Stimulated activated CD8-positive, alpha-beta memory T cell treated with anti-CD3 and anti-CD28 coated beads, Interleukin-12 subunit alpha, Interleukin-12 subunit beta, amount 100 ng/mL, for 4 hours (primary cell): ENCODE measurements at regions not wholly inside any gene's neighbourhood (a gene's known extent, or its start where the extent isn't known, plus 50 kb on each side); places are given as distances from the start of the nearest gene placed in this dataset.
A peak's percentile ranks its signal among the peaks of the same experiment; 100 is the strongest.

Experiments
- DNase-seq: peaks from one replicate; pipeline ENCODE4 v3.0.0-alpha.2; 2020; ENCODE audit warnings: low read depth

DNA sequence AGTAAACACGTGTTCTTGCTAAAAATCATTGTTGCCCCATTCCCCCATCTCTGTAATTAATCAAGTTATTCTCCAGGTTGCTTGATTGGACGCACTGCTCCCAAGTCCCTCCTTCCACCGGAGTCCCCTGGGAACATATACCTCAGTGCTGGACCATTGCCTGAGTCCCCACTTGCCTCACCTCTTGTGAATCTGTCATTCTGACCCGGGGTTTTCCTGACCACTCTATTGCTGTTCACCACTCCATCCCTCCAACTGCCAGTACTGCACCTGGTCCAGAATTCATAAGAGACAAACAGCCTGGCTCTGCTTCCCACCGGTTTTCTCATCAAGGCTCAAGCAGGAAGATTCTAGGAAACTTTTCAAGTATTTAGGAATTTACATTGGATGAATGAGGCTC is 555.9 kb downstream of the VRK1 start:
- no peak for DNase-seq

DNA sequence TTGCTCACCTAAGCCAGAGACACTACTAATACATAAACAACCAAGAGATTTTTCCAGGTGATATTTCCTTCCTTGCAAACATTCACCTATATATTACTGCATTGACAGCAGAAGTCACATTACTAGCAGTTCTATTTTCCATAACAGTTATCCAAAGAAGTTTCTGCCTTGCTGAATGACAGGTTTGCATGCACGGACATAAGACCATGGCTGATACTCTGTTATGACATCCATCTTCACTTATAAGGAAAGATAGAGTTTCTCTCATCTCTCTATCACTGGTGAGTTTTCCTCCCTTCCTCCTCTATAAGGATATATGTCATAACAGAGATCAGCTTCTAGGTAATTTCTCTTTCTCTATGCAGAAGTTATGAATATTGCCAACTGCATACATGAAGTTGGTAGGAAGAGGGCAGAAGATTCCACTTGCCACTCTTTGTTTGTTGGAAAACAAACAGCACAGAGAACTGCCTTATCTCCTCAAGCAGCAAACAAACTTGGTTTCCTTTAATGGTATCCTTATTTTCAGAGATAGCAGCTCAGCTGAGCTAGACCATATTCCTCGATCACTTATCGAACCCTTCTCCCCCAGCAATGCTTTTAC is 557.0 kb downstream of the VRK1 start:
- DNase-seq = no peak

DNA sequence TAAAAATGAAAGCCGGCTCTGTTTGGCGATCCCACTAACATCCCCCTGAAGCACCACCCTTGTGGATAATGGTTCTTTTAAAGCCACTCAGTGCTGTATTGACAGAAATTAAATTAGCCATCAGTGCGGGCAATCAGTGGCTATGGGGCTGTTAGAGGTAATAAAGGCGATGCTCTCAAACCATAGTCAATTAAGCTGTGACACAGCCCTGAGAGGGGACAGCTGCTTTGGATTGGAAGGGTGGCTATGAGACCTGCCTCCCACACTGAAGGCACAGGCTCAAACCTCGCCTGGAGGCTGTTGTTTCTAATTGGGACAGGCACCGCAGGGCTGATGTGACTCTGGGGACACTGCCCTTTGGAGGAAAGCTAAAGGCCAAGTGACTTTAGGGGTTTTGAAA is 562.2 kb downstream of the VRK1 start:
- DNase-seq = no peak

DNA sequence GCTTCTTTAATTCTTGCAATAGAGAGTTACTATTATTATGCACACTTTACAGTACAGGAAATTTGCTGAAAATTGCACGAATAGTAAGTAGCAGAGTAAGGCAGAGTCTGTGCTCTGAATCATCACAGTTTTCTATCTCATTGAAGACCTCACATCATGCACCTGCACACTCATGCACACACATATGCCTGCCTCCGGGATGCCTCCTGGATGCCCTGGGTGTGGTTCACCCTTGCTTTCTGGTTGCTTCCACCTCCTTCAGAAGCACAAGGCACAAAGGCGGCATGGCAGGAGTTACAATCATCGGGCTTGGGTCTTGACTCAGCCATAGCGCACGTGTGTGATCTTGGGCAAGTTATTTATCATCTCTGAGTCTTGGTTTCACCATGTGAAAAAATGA is 564.0 kb downstream of the VRK1 start:
- DNase-seq = no peak

DNA sequence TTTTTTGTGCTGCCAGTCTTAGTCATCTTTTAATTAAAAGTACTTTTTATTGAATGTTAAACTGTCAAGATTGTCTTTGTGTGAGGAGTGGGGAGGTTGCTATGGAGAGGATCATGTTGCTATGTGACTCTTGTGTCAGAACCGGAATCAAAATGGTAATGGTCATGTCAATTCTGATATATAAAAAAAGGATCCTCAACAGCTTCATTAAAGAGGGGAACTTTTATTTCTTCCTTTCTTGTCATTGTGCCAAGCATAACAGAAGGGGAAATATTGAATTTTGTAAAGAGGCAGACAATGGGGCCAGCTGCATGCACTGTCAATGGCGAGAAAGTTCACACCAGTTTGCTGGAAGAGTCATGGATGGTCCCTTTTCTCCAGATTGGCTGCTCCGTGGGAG is 564.8 kb downstream of the VRK1 start:
- no peak for DNase-seq

DNA sequence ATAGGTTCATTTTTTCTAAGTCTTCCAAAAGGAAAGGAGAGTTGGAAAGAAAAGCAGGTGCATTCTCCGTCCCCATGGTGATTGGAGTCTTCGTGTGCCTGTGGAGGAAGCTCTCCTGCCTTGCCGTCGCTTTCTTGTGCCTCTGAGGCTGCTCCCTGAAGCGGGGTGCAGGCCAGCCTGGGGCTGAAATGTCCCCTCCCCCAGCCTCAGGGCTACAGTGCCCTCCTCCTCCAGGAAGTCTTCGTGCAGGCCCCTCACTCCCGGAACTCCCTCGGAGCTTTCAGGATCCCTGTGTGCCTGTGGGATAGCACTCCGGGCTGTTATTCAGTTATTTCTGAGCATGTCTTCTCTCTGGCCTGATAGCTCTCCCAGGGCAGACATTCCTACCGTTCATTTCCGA is 569.2 kb downstream of the VRK1 start:
- DNase-seq = no peak

DNA sequence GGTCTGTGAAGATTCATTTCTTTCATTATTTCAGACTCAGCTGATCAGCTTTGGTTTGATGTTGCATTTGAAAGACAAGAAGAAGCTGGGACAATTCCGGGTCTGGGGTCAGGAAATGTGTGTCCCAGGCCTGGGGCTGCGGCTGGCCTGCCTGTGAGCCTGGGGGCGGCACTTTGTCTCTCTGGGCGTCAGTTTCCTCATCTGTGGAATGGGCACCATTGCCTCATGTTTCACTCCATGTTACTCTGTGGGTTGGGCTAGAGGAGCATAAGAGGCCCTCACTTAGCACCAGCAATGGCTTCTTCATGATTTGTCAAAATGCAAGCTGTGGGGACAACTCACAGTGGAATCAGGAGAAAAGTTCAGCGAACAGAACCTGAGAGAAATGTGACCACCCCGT is 570.1 kb downstream of the VRK1 start:
- DNase-seq = no peak

DNA sequence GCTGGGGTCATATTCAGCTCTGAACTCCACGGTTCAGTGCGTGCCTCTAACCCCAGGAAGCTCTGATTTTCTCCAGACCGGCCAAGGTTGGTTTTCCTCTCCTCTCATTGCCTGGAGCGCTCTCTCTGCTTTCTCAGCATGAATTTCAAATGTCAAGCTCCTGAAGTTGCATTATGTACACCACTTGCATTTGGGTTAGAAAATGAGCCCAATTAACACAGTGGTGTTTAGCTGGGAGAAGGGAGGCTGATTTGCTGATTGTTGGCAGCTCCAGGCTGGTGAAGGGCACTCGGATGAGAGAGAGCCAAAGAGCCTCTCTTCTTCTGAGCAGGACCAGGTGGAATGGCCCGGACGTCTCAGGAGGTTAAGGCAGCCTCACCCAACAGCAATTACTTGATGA is 570.9 kb downstream of the VRK1 start:
- no peak for DNase-seq

DNA sequence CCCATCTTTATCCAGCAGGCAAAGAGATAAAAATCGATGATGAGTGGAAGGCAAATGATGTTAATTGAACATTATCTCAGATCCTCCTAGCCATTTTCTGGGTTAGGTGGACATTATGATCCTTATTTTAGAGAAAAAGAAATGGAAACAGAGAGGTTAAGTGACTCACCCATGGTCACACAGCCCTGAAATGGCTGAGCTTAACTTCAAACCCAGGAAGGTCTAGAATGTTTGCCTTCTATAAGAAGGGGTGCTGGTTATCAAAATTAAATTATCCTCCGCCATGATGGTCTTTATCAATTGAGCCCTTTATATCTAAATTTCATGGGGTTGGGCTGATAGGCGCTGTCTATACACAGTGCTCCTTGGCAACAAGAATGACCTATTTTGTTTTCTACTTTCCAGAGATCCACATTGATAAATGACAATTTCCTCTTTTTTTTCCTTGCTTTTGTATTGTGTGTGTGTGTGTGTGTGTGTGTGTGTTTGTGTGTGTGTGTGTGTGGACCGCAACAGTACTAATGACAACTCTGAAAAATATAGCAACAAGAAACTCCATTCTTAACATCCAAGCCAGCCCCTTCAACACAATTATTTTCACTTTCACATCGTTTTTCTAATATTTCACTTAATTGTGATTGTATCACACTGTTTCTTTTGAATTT is 571.9 kb downstream of the VRK1 start:
- DNase-seq = no peak

DNA sequence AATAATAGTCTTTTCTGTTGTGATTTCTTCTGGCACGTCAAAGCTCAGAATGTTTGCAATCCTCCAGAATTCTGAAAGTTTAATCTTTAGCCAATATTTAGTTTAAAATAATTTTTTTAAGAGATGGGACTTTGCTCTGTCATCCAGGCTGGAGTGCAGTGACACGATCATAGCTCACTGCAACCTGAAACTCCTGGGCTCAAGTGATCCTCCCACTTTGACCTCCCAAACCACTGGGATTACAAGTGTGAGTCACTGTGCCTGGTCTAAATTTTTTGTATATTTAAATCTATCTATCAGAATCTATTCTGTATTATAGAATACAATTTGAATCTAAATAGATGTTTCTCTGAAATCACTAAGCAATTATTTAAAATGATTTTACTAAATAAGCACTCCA is 572.7 kb downstream of the VRK1 start:
- no peak for DNase-seq

DNA sequence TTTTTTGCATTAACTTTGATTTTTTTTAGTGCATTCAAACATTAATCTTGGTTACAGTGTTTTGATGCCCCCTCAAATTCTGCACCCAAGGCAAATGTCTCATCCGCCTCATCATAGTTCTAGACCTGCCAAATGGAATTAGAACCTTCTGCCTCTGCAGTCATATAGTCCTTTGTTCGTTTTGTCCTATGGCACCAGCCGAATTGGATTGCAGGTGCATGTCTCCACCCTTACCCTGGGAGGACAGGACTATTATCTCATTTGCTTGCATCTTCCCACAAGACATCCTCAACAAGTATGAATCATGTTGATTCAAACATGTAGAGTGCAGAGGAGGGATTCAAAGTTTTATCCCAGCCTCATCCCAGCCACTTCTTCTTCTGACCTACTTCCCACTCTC is 579.1 kb downstream of the VRK1 start:
- DNase-seq = no peak

DNA sequence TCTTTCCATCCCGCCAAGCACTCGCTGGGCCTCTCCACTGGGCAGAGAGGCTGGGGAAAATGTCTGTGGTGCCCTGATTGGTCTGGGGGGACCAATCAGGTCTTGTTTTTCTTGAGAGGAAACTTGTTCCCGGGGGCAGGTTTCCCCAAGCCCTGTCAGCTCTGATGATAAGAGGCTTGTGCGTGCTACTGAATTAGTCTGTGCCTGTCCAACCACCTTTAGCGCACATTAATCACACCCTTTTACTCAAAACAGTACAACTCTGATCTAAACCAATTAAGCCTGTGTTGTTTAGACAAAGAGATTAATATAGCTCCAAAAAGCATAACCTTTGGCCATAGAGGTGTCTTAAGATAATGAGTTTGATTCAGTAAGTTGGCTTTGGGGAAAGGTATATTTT is 580.4 kb downstream of the VRK1 start:
- DNase-seq = no peak

DNA sequence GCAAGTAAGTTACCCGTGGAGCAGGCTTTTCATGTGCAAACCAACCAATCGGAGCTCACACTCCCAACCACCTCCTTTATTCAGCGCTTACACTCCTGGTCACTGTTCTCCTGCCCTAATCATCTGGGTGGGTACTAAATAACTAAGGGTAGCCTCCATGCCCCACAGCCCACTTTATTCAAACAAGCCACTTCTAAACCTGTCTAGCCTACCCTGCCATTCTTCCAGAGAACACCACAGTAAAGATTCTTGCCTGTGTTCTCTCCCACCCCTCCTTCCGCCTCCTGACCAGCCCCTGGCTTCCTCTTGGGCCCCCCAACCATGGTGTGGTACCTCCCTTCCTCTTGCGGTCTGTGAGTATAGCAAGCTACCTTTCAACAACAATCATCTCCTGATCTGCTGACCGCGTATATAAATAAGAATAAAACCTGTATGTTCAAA is 581.9 kb downstream of the VRK1 start:
- DNase-seq = no peak

DNA sequence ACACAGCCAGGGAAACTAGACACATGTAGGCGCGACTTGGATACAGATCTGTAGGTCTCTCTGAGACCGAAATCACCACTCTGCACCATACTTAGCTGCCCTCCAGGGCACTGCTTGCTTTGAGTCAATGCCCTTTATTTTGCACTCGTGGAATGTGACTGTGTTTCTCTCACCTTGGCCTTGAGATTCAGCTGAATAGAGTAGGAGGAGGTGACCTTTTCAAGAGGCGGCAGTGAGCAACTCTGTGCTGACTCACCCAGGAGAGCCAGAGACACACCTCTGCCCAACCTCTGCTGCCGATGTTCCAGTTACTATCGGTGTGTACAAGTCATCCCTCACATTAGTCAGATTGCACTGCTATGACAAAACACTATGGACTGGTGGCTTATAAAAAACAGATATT is 583.4 kb downstream of the VRK1 start:
- peak; percentile 45 for DNase-seq

DNA sequence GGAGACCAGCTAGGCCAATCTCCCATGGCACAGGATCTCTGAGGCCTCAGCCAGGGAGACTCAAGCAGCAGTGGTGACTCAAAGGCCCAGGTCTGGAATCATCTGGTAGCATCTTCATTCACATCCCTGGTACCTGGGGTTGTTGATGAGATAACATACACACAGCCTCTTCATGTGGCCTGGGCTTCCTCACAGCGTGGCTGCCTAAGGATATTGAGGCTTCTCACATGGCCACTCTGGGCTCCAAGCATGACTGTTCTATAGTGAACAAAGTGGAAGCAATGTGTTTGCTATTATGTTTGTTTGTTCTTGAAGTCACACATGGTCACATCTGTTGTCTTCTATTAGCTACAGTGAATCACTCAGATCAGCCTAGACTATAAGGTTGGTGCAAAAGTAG is 584.1 kb downstream of the VRK1 start:
- DNase-seq = no peak

DNA sequence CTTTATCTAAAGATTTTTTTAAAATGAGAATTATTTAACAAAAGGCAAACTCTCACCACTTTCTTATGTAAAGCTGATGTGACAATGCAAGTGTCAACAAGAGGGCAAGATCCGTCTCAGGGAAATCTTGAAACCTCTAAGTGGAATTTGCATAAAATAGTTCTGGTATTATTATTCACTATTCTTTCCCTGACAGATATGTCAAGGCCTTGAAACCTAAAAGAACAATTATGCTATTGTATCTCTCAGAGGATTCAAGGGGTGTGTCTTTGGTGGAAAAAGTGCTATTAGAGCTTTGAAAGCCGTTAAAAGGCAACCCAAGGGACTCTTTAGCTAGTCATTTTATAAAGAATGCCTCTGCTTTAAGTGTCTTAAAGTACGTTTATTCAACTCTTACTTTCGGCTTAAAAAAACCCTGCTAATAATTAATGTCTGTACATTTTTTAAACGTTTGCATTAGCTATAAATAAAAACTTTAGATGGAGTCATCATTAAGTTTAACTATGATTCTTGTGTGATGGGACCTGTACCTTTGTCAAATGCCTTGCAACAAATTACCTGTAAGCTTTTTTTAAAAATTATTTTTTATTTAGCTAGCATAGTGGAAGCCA is 585.5 kb downstream of the VRK1 start:
- DNase-seq = no peak

DNA sequence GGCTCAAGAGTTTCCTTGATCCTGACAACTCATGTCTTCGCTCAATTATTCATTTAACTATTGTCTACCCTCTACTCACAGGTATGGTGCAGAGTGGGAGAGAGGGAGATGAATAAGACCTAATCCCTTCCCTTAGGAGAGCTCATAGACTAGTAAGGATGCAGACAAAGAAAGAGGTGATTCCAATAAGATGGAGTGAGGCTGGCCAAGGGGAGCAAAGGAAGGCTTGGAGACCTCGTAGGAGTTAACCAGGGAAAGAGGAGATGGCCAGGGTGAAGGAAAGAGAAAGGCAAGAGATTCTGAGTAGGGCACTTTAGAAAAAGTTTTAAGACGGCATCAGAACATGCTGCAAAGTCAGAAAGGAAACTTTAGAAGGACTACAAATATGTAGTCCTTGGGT is 588.5 kb downstream of the VRK1 start:
- DNase-seq = no peak

DNA sequence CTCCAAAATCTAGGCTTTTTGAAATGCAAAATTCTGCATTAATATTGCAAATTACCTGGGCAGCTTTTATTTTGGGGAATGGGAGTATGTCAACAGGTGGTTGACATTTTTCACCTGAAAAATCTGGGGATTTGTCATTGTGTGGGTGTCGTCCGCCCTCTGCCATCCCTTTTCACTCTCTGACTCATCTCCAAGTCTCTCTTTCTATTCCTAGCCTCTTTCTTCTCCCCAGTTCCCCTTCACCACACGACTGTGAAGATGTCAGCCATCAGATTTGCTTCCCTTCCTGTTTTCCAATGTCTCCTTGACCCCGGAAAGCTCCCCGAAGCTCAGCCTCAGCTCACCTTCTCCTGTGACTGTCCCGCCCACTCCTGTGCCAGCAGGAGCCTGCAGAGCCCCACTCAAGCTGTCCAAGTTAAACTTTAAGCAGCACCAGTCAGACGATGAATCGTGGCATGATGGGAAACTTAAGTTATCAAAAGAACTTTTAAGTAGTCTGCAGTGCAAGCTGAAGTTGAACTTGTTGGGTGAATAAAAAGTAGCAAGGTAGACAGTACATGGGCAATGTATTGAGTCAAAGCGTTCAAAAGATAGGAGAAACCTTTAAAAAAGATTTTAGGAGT is 590.2 kb downstream of the VRK1 start:
- no peak for DNase-seq

DNA sequence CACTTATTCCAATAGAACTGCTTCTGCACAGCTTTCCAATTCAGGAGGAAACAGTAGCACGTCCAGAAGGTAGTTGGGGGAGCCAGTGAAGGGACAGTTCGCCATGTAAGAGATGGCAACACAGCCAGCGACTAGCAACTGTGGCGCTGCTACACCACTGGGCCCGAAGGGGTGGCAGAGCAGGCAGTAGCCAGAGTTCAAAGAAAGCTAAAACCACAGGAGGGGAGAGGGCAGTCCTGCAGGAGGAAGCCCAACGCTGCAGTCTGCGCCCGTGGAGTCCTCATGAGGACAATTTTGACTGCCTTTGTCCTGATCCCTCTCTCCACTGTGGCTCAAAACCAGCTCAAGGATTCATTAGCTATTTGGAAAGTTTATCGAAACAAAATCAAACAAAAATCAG is 591.2 kb downstream of the VRK1 start:
- DNase-seq = no peak

DNA sequence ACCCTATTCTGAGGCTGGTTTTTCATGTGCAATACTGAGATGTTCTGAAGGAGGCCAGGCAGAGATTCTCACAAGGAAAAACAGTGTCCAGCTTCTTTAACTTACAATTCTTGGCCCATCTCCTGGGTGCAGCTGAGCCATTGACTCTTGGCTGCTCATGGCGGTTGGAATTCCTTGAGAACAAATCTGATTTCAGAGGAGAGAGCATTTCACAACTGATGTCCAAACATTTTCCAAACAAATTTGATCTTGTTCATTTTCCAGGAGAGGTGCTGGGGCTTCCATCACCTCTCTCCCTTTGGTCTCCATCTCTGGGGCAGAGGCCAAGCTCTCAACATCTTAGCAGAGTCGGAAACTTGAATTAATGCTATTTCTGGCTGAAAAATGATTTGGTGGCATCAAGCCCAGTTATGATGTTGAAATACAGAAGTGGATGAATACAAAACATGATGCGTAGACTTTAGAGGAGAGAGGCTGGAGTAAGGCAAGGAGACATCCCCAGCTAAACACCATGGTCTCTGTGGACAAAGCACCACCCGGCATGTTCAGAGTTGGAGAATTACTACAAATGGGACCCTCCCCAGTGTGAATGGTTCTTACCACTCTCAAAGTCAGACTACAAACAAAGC is 593.0 kb downstream of the VRK1 start:
- DNase-seq = no peak

DNA sequence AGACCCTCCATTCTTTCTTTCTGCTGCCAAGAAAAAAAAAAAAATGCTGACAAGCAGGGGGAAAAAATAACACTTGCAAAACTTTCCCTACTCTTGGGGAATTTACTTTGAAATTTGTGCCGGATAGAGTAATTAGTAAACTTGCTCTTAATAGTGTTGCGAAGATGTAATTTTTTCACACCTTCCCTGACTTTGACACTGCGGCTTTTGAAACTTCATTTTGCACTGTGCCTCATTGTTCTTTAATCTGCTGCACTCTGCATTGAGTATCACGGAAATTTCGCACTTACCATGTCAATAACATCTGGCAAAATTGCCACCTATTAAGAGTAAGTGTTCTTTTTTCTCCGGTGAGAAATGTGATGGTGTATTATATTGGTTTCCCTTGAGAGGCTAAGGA is 596.1 kb downstream of the VRK1 start:
- no peak for DNase-seq

DNA sequence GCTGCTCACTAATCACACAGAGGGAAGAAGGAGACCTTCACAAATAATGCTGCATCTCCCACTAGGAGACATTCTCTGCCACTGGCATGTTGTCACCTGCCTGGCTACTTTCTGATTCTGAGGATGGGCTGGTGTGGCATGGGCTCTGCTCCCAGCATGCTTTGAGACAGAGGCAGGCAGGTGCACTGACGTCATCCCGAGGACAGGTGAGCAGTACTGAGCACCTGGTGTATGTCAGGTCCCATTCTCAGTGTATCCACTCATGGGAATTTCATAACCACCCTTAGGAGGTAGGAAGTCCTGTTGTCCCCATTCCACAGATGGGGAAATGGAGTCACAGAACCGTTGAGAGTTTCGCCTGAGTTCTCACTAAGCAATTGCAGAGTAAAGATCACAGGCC is 597.9 kb downstream of the VRK1 start:
- no peak for DNase-seq

DNA sequence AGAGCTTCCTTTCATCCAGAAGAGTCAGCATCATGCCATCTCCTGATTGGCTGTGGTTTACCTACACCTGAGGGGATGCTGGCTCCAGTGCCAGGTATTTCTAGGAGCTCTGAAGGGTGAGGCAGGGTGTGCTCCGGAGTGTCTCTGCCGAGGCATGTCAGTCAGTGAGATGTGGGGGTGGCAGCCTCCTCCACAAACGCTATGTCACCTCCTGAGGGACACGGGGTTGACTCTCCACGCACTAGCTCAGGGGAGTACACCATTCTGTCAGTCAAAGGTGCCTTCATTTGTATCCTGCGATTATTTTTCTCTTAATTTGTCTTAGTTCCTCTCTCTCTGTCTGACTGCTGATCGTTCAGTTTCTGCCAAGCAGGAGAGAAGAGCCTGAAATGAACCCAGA is 604.5 kb downstream of the VRK1 start:
- no peak for DNase-seq
